ENCODE measurements at regions not wholly inside any gene's neighbourhood (a gene's known extent, or its start where the extent isn't known, plus 50 kb on each side); places are given as distances from the start of the nearest gene placed in this dataset.
"Not testable (repeated sequence)": the region's sequence is repeated elsewhere in the genome, so short reads cannot be mapped to it uniquely, and the experiment has no call there.

- DNase-seq (ENCODE audit: low read depth in 2 of 3, low spot score in 1 of 3), result not testable (repeated sequence)
Measured at GRCh38 chr1:228611707-228612106, 123.6 kb upstream of the RHOU start.

GRCh38 chr1:228622002-228622716, 113.1 kb upstream of the RHOU start:
- DNase-seq (ENCODE audit: low read depth in 2 of 3, low spot score in 1 of 3), result not testable (repeated sequence)

- not testable (repeated sequence) for DNase-seq (ENCODE audit: low read depth in 2 of 3, low spot score in 1 of 3)
Measured at GRCh38 chr1:228626481-228626880, 108.8 kb upstream of the RHOU start.

- DNase-seq (ENCODE audit: low read depth in 2 of 3, low spot score in 1 of 3), result not testable (repeated sequence)
Measured at GRCh38 chr1:228632858-228633257, 102.4 kb upstream of the RHOU start.

- DNase-seq (ENCODE audit: low read depth in 2 of 3, low spot score in 1 of 3), result peak in 1 of 3 donors; percentile 14
Measured at GRCh38 chr1:228635304-228635703, 100.0 kb upstream of the RHOU start.

- not testable (repeated sequence) for DNase-seq (ENCODE audit: low read depth in 2 of 3, low spot score in 1 of 3)
Measured at GRCh38 chr1:228637529-228637928, 97.8 kb upstream of the RHOU start.

- DNase-seq (ENCODE audit: low read depth in 2 of 3, low spot score in 1 of 3), result peak in 1 of 3 donors; percentile 37
Measured at GRCh38 chr1:228646717-228647522, 88.4 kb upstream of the RHOU start.

- peak in 1 of 3 donors; percentile 9 for DNase-seq (ENCODE audit: low read depth in 2 of 3, low spot score in 1 of 3)
Measured at GRCh38 chr1:228647523-228648444, 87.5 kb upstream of the RHOU start.

GRCh38 chr1:228648647-228649383, 86.5 kb upstream of the RHOU start:
- DNase-seq (ENCODE audit: low read depth in 2 of 3, low spot score in 1 of 3), result no peak

- no peak for DNase-seq (ENCODE audit: low read depth in 2 of 3, low spot score in 1 of 3)
Measured at GRCh38 chr1:228650141-228650540, 85.1 kb upstream of the RHOU start.

- no peak for DNase-seq (ENCODE audit: low read depth in 2 of 3, low spot score in 1 of 3)
Measured at GRCh38 chr1:228650946-228651345, 84.3 kb upstream of the RHOU start.

GRCh38 chr1:228652116-228652515, 83.2 kb upstream of the RHOU start:
- DNase-seq (ENCODE audit: low read depth in 2 of 3, low spot score in 1 of 3), result no peak

- not testable (repeated sequence) for DNase-seq (ENCODE audit: low read depth in 2 of 3, low spot score in 1 of 3)
Measured at GRCh38 chr1:228653057-228653456, 82.2 kb upstream of the RHOU start.

- no peak for DNase-seq (ENCODE audit: low read depth in 2 of 3, low spot score in 1 of 3)
Measured at GRCh38 chr1:228653748-228654147, 81.5 kb upstream of the RHOU start.

GRCh38 chr1:228655796-228656394, 79.4 kb upstream of the RHOU start:
- DNase-seq (ENCODE audit: low read depth in 2 of 3, low spot score in 1 of 3), result no peak

GRCh38 chr1:228662007-228662689, 73.1 kb upstream of the RHOU start:
- not testable (repeated sequence) for DNase-seq (ENCODE audit: low read depth in 2 of 3, low spot score in 1 of 3)

- peak; percentile 63 to 87 (median 70) for DNase-seq (ENCODE audit: low read depth in 2 of 3, low spot score in 1 of 3)
Measured at GRCh38 chr1:228664399-228664914, 70.8 kb upstream of the RHOU start.

GRCh38 chr1:228666686-228667623, 68.3 kb upstream of the RHOU start:
- DNase-seq (ENCODE audit: low read depth in 2 of 3, low spot score in 1 of 3), result no peak

Measured in stimulated activated CD4-positive, alpha-beta T cell treated with anti-CD3 and anti-CD28 coated beads, Interleukin-12 subunit alpha, Interleukin-12 subunit beta, amount 100 ng/mL, for 48 hours (primary cell).